Glutamatergic neuron (in vitro differentiated cells): ENCODE measurements at regions not wholly inside any gene's neighbourhood (a gene's known extent, or its start where the extent isn't known, plus 50 kb on each side); places are given as distances from the start of the nearest gene placed in this dataset.

Source experiments
- DNase-seq: peaks from one replicate; pipeline ENCODE4 v3.0.0; 2022
- H3K27ac Mint-ChIP-seq: one replicate; pipeline ENCODE4 v1.8.0; 2020; ENCODE audit warnings: mild to moderate bottlenecking, mixed read lengths, inconsistent platforms; ENCODE audit not compliant: unreplicated experiment
- H3K27me3 Mint-ChIP-seq: one replicate; pipeline ENCODE4 v1.8.0; 2020; ENCODE audit warnings: mild to moderate bottlenecking, moderate library complexity, mixed read lengths, inconsistent platforms; ENCODE audit not compliant: unreplicated experiment
- H3K36me3 Mint-ChIP-seq: one replicate; pipeline ENCODE4 v1.8.0; 2020; ENCODE audit warnings: mild to moderate bottlenecking, mixed read lengths, inconsistent platforms; ENCODE audit not compliant: unreplicated experiment
- H3K4me1 Mint-ChIP-seq: one replicate; pipeline ENCODE4 v1.8.0; 2020; ENCODE audit warnings: mild to moderate bottlenecking, low read depth, mixed read lengths, inconsistent platforms; ENCODE audit not compliant: unreplicated experiment
- H3K4me3 Mint-ChIP-seq: one replicate; pipeline ENCODE4 v1.8.0; 2020; ENCODE audit warnings: mild to moderate bottlenecking, mixed read lengths, inconsistent platforms; ENCODE audit not compliant: unreplicated experiment
- H3K9me3 Mint-ChIP-seq: one replicate; pipeline ENCODE4 v1.8.0; 2020; ENCODE audit warnings: mild to moderate bottlenecking, moderate library complexity, mixed read lengths, inconsistent platforms; ENCODE audit not compliant: unreplicated experiment
- CTCF ChIP-seq: fragments of 200-600 bp; sonication (generic); IDR thresholded peaks from one replicate; pipeline ENCODE4 v1.5.0; 2021; ENCODE audit not compliant: partially characterized antibody, unreplicated experiment

- Mint-ChIP-seq H3K27me3 (peaks cover 2% of the 10 kb centered on the region), H3K4me3 (no peak overlapping the region), H3K4me1 (no peaks in the 10 kb centered on the region), H3K36me3 (peaks cover 7% of the 10 kb centered on the region), H3K9me3 (peaks cover 2% of the 10 kb centered on the region), H3K27ac (no peak overlapping the region)
- no peak for TF ChIP-seq CTCF
- DNase-seq, result no peak
Observed at GRCh38 chr11:31903225-31904074, 92.3 kb upstream of the PAX6 start.

DNA sequence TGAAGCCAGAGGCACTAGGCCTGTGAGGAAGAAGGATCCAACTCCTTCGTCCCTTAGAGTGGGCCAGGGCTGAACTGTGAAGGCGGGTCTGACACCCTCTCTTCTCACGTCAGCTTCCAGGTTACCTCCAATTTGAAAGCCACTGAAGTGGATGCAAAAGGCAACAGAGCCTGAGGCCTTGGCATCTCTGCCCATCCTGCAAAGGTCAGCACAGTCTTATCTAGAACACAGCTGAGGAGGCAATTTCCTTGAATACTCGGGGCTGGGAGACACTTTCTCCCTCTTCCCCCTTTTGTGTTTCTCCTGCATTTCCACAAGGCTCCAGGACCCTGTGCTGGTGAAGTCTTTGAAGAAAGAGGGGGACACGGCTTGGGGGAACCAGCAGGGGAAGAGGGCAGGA, 91.6 kb upstream of the PAX6 start:
- no peaks in the 10 kb centered on the region for H3K4me1 Mint-ChIP-seq
- peaks cover 2% of the 10 kb centered on the region for H3K9me3 Mint-ChIP-seq
- no peak overlapping the region for H3K27ac Mint-ChIP-seq
- H3K36me3 Mint-ChIP-seq, result peaks cover 7% of the 10 kb centered on the region
- TF ChIP-seq CTCF, result no peak
- no peak overlapping the region for H3K4me3 Mint-ChIP-seq
- no peak for DNase-seq
- H3K27me3 Mint-ChIP-seq, result peaks cover 2% of the 10 kb centered on the region

DNA sequence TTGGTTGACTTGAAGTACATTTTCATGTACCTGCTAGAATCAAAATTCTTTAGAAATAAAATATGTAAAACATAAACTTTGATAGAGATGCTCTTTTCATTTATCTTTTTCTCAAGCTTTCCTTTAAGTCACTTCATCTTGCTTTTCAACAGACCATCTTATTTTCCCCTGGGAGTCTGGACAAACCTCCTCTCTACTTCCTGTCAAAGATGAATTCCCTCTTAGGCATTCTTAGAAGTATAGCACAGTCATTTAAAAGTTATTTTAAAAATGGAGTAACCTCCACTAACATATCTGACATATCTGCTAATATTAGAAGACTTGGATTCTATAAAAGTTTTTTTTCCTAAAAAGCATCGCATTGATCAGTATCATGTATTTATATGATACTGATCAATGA, 84.8 kb upstream of the PAX6 start:
- H3K27ac Mint-ChIP-seq, result no peak overlapping the region
- no peak for TF ChIP-seq CTCF

DNA sequence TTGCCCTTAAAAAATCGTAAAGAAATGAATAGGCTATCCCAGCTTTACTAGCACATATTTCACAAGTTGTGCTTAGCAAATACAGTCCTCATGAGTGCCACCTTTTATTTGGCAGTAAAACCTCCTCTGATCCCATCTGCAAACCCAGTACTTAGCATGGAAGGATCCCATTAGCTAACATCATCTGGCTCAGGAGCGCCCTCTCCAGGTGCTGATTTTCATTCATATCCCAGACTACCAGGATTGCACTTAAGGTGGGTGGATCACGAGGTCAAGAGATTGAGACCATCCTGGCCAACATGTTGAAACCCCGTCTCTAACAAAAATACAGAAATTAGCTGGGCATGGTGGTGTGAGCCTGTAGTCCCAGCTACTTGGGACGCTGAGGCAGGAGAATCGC, 76.1 kb upstream of the PAX6 start:
- Mint-ChIP-seq H3K27me3 (no peaks in the 10 kb centered on the region), H3K4me1 (peaks cover 8% of the 10 kb centered on the region), H3K4me3 (no peak overlapping the region), H3K36me3 (no peaks in the 10 kb centered on the region), H3K27ac (no peak overlapping the region), H3K9me3 (no peaks in the 10 kb centered on the region)
- peak; percentile 24 for DNase-seq
- peak; percentile 10 for TF ChIP-seq CTCF

More for the DNA sequence above, 84.8 kb upstream of the PAX6 start:
- H3K4me3 Mint-ChIP-seq, result no peak overlapping the region
- no peaks in the 10 kb centered on the region for H3K36me3 Mint-ChIP-seq
- no peaks in the 10 kb centered on the region for H3K4me1 Mint-ChIP-seq
- peaks cover 2% of the 10 kb centered on the region for H3K9me3 Mint-ChIP-seq
- peaks cover 2% of the 10 kb centered on the region for H3K27me3 Mint-ChIP-seq
- no peak for DNase-seq

DNA sequence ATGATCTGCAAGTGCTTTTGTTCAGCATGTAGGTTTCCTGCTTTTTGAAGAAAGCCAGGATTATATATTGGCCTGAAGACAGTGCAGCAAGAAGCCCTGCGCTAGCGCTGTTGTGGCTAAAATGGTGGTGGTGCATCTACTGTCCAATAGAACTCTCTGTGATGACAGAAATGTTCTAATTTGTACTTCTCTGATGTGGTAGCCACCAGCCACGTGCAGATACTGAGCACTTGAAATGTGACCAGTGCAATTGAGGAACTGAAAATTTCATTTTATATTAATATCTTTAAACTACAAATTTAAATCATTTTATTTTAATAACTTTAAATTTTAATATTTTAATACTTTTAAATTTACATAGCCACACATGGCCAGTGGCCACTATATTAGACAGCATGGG, 73.0 kb upstream of the PAX6 start:
- Mint-ChIP-seq H3K4me1 (peaks cover 8% of the 10 kb centered on the region), H3K27ac (no peak overlapping the region), H3K36me3 (no peaks in the 10 kb centered on the region), H3K4me3 (no peak overlapping the region), H3K27me3 (no peaks in the 10 kb centered on the region), H3K9me3 (no peaks in the 10 kb centered on the region)
- no peak for DNase-seq
- TF ChIP-seq CTCF, result no peak
